Neural crest cell (in vitro differentiated cells): ENCODE measurements at regions not wholly inside any gene's neighbourhood (a gene's known extent, or its start where the extent isn't known, plus 50 kb on each side); places are given as distances from the start of the nearest gene placed in this dataset.
A peak's percentile ranks its signal among the peaks of the same experiment; 100 is the strongest.

ENCODE experiments used
- DNase-seq: peaks from one replicate; pipeline ENCODE4 v3.0.0; 2021; ENCODE audit warnings: low read depth, mixed read lengths, low spot score
- H3K27ac Mint-ChIP-seq: one replicate; pipeline ENCODE4 v1.8.0; 2021; ENCODE audit warnings: mild to moderate bottlenecking, mixed read lengths; ENCODE audit not compliant: unreplicated experiment
- H3K27me3 Mint-ChIP-seq: 2 replicates; pipeline ENCODE4 v1.8.0; 2021; ENCODE audit warnings: low read depth, mild to moderate bottlenecking, mixed read lengths
- H3K36me3 Mint-ChIP-seq: 2 replicates; pipeline ENCODE4 v1.8.0; 2021; ENCODE audit warnings: low read depth, mild to moderate bottlenecking, mixed read lengths
- H3K4me1 Mint-ChIP-seq: 2 replicates; pipeline ENCODE4 v1.8.0; 2021; ENCODE audit warnings: mixed read lengths
- H3K4me3 Mint-ChIP-seq: one replicate; pipeline ENCODE4 v1.8.0; 2021; ENCODE audit warnings: mild to moderate bottlenecking, mixed read lengths
- H3K9me3 Mint-ChIP-seq: 2 replicates; pipeline ENCODE4 v1.8.0; 2021; ENCODE audit warnings: mixed read lengths
- CTCF ChIP-seq: fragments of 200-600 bp; sonication (generic); conservative IDR thresholded peaks from 2 replicates; pipeline ENCODE4 v1.5.0; 2021; ENCODE audit warnings: antibody characterized with exemption, mild to moderate bottlenecking

DNA sequence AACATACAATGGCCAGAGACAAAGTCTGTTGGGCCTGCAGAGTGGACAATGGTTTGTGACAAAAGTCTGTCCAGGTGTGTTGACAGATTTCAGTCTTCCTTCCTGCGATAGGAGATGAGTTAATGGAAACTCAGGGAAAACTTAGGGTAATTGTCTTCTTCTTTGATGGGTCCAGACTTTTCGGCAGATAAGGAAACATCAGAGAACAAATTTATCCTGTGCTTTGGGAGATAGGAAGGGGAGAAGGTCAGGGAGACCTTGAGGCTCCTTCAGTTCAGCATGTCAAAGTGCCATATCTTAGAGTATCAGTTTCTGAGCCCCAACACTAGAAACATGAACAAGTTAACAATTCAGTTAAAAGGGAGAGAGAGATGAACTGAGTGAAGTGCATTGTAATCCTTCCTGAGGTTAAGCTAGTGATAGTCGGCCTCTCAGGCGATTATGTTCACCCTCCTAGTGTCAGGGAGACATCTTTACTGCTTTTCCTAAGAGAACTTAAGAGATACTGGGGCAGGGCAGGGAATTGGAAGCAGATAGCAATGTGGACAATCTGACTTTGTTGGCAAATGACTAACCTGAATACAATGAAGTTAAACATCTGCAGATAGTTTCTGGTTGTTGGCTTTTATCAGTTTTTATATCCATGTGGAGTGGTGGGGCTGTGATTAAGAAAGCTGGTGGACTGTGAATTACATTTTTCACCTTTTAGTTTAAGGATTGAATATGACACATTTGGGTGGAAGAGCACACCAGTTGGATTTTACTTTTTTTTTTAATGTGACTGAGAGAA lies 248.8 kb upstream of the FN1 start:
- H3K4me1 Mint-ChIP-seq, result peaks cover 39% of the 10 kb centered on the region
- no peaks in the 10 kb centered on the region for H3K36me3 Mint-ChIP-seq
- no peak overlapping the region for H3K4me3 Mint-ChIP-seq
- H3K9me3 Mint-ChIP-seq, result peaks cover 5% of the 10 kb centered on the region
- peak overlapping the region; percentile 16 for H3K27ac Mint-ChIP-seq
- DNase-seq, result no peak
- H3K27me3 Mint-ChIP-seq, result no peaks in the 10 kb centered on the region
- no peak for TF ChIP-seq CTCF

- H3K4me3 Mint-ChIP-seq, result no peak overlapping the region
- H3K36me3 Mint-ChIP-seq, result no peaks in the 10 kb centered on the region
- H3K9me3 Mint-ChIP-seq, result peaks cover 5% of the 10 kb centered on the region
- DNase-seq, result no peak
- no peak overlapping the region for H3K27ac Mint-ChIP-seq
- peaks cover 38% of the 10 kb centered on the region for H3K4me1 Mint-ChIP-seq
- no peaks in the 10 kb centered on the region for H3K27me3 Mint-ChIP-seq
- no peak for TF ChIP-seq CTCF
Measured at GRCh38 chr2:215683295-215683694, 247.4 kb upstream of the FN1 start.

- no peak for TF ChIP-seq CTCF
- Mint-ChIP-seq H3K4me3 (no peak overlapping the region), H3K4me1 (peaks cover 30% of the 10 kb centered on the region), H3K9me3 (peaks cover 5% of the 10 kb centered on the region), H3K27ac (no peak overlapping the region), H3K27me3 (no peaks in the 10 kb centered on the region), H3K36me3 (no peaks in the 10 kb centered on the region)
- DNase-seq, result no peak
Measured at GRCh38 chr2:215681799-215682596, 246.1 kb upstream of the FN1 start.

DNA sequence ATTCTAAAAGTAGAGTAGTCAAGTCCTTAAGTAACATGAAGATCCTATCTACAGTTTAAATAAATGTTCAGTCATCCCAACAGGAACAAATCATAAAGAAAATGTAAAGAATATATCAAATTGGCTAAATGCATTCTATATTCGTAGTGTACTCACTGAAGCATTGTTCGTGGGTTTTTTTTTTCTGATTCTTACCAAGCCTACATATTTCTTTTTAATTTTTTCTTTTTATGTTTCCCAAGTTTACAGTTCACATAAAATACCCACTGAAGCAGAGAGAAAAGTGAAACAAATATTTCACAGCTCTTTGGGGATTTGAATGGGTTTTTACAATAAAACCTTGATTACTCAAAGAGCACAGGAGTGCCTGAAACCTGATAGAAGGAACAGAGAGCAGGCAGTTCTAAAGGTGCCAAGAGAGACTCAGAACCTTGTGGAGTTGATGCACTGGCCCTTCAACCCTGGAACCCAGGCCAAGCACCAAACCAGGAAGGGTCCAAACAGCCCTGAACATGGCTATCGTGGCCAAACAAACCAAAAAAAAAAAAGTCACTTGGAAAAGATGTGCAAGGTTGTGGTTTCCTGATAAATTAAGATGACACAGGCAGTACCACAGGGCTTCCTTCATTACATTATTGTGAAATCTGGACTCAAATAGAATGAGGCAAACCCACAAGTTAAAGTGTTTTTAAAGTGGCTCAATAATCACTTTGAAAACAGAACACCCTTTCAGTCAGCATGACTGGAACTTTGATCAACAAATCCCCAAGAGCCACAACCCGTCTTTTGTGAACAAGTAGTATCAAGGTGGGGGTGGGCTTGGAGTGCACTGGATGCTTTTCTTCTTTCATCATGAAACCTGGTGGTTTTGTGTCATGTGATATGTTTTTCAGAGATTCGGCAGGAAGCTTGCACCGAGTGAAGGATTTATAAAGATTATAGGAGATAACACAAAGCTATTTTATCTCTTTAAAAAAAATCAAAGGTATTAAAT lies 245.0 kb upstream of the FN1 start:
- H3K9me3 Mint-ChIP-seq, result peaks cover 5% of the 10 kb centered on the region
- H3K36me3 Mint-ChIP-seq, result no peaks in the 10 kb centered on the region
- no peak for DNase-seq
- no peak for TF ChIP-seq CTCF
- peak overlapping the region; percentile 47 for H3K27ac Mint-ChIP-seq
- no peak overlapping the region for H3K4me3 Mint-ChIP-seq
- H3K4me1 Mint-ChIP-seq, result peaks cover 30% of the 10 kb centered on the region
- no peaks in the 10 kb centered on the region for H3K27me3 Mint-ChIP-seq

GRCh38 chr2:215678094-215678493 lies 242.2 kb upstream of the FN1 start:
- H3K27ac Mint-ChIP-seq, result no peak overlapping the region
- no peak overlapping the region for H3K4me3 Mint-ChIP-seq
- no peaks in the 10 kb centered on the region for H3K27me3 Mint-ChIP-seq
- no peak for DNase-seq
- TF ChIP-seq CTCF, result no peak
- H3K4me1 Mint-ChIP-seq, result peaks cover 10% of the 10 kb centered on the region
- peaks cover 6% of the 10 kb centered on the region for H3K9me3 Mint-ChIP-seq
- H3K36me3 Mint-ChIP-seq, result peaks cover 1% of the 10 kb centered on the region
